Motor neuron (in vitro differentiated cells): ENCODE measurements at regions not wholly inside any gene's neighbourhood (a gene's known extent, or its start where the extent isn't known, plus 50 kb on each side); places are given as distances from the start of the nearest gene placed in this dataset.

ENCODE experiments used
- ATAC-seq, 8 experiments: fragments of 200-7000 bp; cut with Tn5 transposase; replicated peaks in 6 of 8; 2 replicates each; pipeline ENCODE4 v1.8.0; 2021; ENCODE audit warnings: mild to moderate bottlenecking in 8 of 8, moderate library complexity in 8 of 8
- H3K27ac ChIP-seq, 2 donors: fragments of 250-450 bp; sonication (Bioruptor Pico); 2 replicates each; pipeline ENCODE4 v1.9.0; 2021; ENCODE audit warnings: antibody characterized with exemption in 2 of 2, mild to moderate bottlenecking in 2 of 2, moderate library complexity in 1 of 2
- H3K4me1 ChIP-seq, 2 donors: fragments of 250-450 bp; sonication (Bioruptor Pico); replicated peaks in 1 of 2; 2 replicates each; pipeline ENCODE4 v1.6.1; 2021; ENCODE audit warnings: antibody characterized with exemption in 2 of 2, mild to moderate bottlenecking in 2 of 2, moderate library complexity in 1 of 2
- H3K4me3 ChIP-seq, 5 donors: fragments of 250-450 bp; sonication (Bioruptor Pico); 2 replicates each; pipeline ENCODE4 v1.9.0; 2021; ENCODE audit warnings: antibody characterized with exemption in 5 of 5, mild to moderate bottlenecking in 5 of 5, moderate library complexity in 4 of 5
- WGBS, 10 experiments: fragments of 450-650 bp; shearing (Covaris generic); methylation state at CpG; one replicate each; pipeline ENCODE4 v1.0.0; 2022; 5-methylcytosine and 5-hydroxymethylcytosine counted together
- in situ Hi-C, 9 experiments: fragments of 400-800 bp; cut with MboI; loops; one replicate each; pipeline ENCODE4 v1.15.0; 2021; ENCODE audit warnings: low sequenced_read_pairs in 9 of 9, low pct_unique_long_range_greater_than_20kb in 2 of 9; ENCODE audit not compliant: unreplicated experiment in 9 of 9

- 60 to 100% (median 87%) methylated on average over 1 to 6 of the region's 7 CpGs for WGBS, 10 experiments
- ATAC-seq = no peak
- no peak overlapping the region for H3K27ac ChIP-seq
- H3K4me3 ChIP-seq = no peak overlapping the region
- H3K4me1 ChIP-seq = no peaks in the 10 kb centered on the region
- in situ Hi-C loops = no loop called here
Measured at GRCh38 chr9:18410983-18411382, 63.0 kb upstream of the ADAMTSL1 start.

GRCh38 chr9:18421391-18421790, 52.6 kb upstream of the ADAMTSL1 start:
- ATAC-seq = no peak
- WGBS, 10 experiments = 56 to 100% (median 75%) methylated on average over 1 to 2 of the region's 2 CpGs; no CpG with 5 or more reads in 2 of the 10 experiments
- in situ Hi-C loops = no loop called here
- H3K4me3 ChIP-seq = no peak overlapping the region
- H3K27ac ChIP-seq = no peak overlapping the region
- peaks cover 0 to 8% of the 10 kb centered on the region in 2 donors for H3K4me1 ChIP-seq

- 78 to 100% (median 89%) methylated on average over 2 to 8 of the region's 8 CpGs; no CpG with 5 or more reads in 3 of the 10 experiments for WGBS, 10 experiments
- Histone ChIP-seq H3K4me1 (peaks cover 0 to 8% of the 10 kb centered on the region in 2 donors), H3K27ac (no peak overlapping the region), H3K4me3 (no peak overlapping the region)
- no peak for ATAC-seq
- in situ Hi-C loops = no loop called here
Measured at GRCh38 chr9:18422296-18423036, 51.5 kb upstream of the ADAMTSL1 start.

GRCh38 chr9:18423791-18424531, 50.0 kb upstream of the ADAMTSL1 start:
- no peak overlapping the region for H3K27ac ChIP-seq
- in situ Hi-C loops = no loop called here
- WGBS, 10 experiments = 63 to 100% (median 92%) methylated on average over 1 of the region's 1 CpG; no CpG with 5 or more reads in 2 of the 10 experiments
- H3K4me3 ChIP-seq = no peak overlapping the region
- peaks cover 0 to 19% of the 10 kb centered on the region in 2 donors for H3K4me1 ChIP-seq
- ATAC-seq = peak in 3 of 8 experiments; percentile 31 to 76 (median 67)
